Lower lobe of right lung (tissue), 2 donors: ENCODE measurements at regions not wholly inside any gene's neighbourhood (a gene's known extent, or its start where the extent isn't known, plus 50 kb on each side); places are given as distances from the start of the nearest gene placed in this dataset.
A peak's percentile ranks its signal among the peaks of the same experiment; 100 is the strongest.

Experiments used
- ATAC-seq, 2 donors: fragments of 200-7000 bp; cut with Tn5 transposase; one replicate each; pipeline ENCODE4 v1.9.1; 2020 to 2022; ENCODE audit warnings: mild to moderate bottlenecking in 2 of 2, moderate library complexity in 2 of 2
- DNase-seq: peaks from one replicate; pipeline ENCODE4 v3.0.0-alpha.2; 2020
- H3K27ac ChIP-seq: fragments of 200-600 bp; one replicate; pipeline ENCODE4 v1.8.0; 2022
- H3K27me3 ChIP-seq: fragments of 200-600 bp; one replicate; pipeline ENCODE4 v1.8.0; 2022; ENCODE audit warnings: low read depth
- H3K36me3 ChIP-seq: fragments of 200-600 bp; one replicate; pipeline ENCODE4 v1.8.0; 2022; ENCODE audit warnings: mild to moderate bottlenecking
- H3K4me1 ChIP-seq: fragments of 200-600 bp; one replicate; pipeline ENCODE4 v1.8.0; 2022
- H3K4me3 ChIP-seq: fragments of 200-600 bp; one replicate; pipeline ENCODE4 v1.8.0; 2022; ENCODE audit warnings: mild to moderate bottlenecking
- H3K9me3 ChIP-seq: fragments of 200-600 bp; one replicate; pipeline ENCODE4 v1.8.0; 2022
- intact Hi-C: fragments of 100-400 bp; cut with DNase I; formaldehyde crosslinking; loops from one replicate; pipeline ENCODE4 v1.11.0; 2022
- TF ChIP-seq, protein P1 (sequence below): fragments of 200-600 bp; IDR thresholded peaks from one replicate; pipeline ENCODE4 v1.8.0; 2022; ENCODE audit warnings: antibody characterized with exemption, mild to moderate bottlenecking
- donor health status: DM: no; HTN: yes; CAD: no; lungs with severe emphysema.

DNA sequence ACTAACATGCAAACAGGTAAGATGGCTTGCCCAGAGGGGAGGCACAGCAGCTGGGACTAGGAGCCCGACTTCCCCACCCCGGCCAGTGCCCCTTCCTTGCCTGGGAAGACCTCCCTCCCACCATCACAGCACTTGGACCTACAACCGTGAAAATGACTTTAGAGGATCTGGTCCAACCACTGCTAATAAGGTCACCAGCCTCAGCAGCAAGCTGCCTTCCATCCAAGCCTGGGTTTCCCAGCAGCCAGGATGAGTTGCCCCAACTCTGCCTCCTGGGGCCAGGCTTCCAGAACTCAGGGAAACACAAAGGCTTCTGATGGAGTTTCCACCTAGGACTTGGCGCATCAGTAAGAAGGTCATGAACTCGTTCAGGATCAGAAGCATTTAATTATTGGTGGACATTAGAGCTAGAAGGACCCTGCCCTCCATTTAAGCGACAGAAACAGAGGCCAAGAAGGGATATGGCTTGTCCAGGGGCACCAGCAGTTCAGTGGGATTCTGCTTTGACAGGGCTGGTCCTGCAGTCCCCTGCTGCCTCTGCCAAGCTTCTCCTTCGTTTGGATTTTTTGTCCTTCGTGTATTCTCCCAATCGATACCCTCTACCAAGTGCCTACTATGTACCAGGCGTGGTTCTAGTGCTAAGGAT is 403.0 kb upstream of the ID2 start:
- no peaks in the 10 kb centered on the region for H3K4me1 ChIP-seq
- DNase-seq (no peak), ATAC-seq (no peak)
- no peak overlapping the region for H3K27ac ChIP-seq
- H3K36me3 ChIP-seq: no peaks in the 10 kb centered on the region
- intact Hi-C loops: no loop called here
- H3K4me3 ChIP-seq: no peak overlapping the region
- TF ChIP-seq, protein P1, sequence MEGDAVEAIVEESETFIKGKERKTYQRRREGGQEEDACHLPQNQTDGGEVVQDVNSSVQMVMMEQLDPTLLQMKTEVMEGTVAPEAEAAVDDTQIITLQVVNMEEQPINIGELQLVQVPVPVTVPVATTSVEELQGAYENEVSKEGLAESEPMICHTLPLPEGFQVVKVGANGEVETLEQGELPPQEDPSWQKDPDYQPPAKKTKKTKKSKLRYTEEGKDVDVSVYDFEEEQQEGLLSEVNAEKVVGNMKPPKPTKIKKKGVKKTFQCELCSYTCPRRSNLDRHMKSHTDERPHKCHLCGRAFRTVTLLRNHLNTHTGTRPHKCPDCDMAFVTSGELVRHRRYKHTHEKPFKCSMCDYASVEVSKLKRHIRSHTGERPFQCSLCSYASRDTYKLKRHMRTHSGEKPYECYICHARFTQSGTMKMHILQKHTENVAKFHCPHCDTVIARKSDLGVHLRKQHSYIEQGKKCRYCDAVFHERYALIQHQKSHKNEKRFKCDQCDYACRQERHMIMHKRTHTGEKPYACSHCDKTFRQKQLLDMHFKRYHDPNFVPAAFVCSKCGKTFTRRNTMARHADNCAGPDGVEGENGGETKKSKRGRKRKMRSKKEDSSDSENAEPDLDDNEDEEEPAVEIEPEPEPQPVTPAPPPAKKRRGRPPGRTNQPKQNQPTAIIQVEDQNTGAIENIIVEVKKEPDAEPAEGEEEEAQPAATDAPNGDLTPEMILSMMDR: no peak
- no peaks in the 10 kb centered on the region for H3K9me3 ChIP-seq
- no peaks in the 10 kb centered on the region for H3K27me3 ChIP-seq

DNA sequence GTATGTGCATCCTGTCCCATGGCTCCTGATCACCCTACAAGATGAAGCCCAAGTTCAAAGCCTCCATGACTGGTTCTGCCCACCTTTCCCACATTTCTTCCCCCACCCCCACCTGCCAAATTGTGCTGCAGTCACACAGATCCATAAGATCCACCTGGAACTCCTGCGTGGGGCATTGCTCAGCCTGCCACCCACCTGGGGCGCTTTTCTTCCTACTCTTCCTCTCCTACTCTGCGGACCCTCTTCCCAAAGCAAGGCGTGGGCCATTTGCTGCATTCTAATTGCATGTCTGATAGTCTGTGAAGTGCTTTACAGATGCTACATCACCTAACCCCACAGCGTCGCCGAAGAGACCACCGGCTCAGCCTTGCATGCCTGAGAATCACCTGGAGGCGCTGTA is 402.4 kb upstream of the ID2 start:
- TF ChIP-seq, protein P1: no peak
- H3K27ac ChIP-seq: no peak overlapping the region
- H3K9me3 ChIP-seq: no peaks in the 10 kb centered on the region
- intact Hi-C loops: no loop called here
- H3K36me3 ChIP-seq: no peaks in the 10 kb centered on the region
- H3K4me3 ChIP-seq: no peak overlapping the region
- no peaks in the 10 kb centered on the region for H3K27me3 ChIP-seq
- DNase-seq (no peak), ATAC-seq (no peak)
- no peaks in the 10 kb centered on the region for H3K4me1 ChIP-seq

DNA sequence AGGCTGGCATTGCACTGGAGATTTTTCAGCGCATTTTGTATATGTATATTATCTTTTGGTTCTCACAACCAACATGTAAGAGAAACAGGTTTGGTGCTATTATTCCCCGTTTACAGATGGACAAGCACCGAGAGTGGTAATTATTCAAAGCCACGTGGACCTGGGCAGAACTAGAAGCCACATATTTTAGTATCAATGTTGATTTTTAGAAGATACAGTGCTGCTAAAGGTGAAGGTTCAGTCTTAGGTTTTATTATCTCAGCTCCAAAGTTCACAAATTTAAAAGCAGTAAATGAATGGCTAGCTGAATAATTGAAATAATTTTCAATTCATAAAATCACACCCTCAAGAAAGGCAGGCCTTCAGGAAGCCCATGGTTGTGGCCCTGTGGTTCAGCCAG is 400.6 kb upstream of the ID2 start:
- Histone ChIP-seq H3K36me3 (no peaks in the 10 kb centered on the region), H3K4me1 (no peaks in the 10 kb centered on the region), H3K4me3 (no peak overlapping the region), H3K27ac (no peak overlapping the region), H3K27me3 (no peaks in the 10 kb centered on the region), H3K9me3 (no peaks in the 10 kb centered on the region)
- intact Hi-C loops: no loop called here
- TF ChIP-seq, protein P1: no peak
- ATAC-seq: no peak
- no peak for DNase-seq

DNA sequence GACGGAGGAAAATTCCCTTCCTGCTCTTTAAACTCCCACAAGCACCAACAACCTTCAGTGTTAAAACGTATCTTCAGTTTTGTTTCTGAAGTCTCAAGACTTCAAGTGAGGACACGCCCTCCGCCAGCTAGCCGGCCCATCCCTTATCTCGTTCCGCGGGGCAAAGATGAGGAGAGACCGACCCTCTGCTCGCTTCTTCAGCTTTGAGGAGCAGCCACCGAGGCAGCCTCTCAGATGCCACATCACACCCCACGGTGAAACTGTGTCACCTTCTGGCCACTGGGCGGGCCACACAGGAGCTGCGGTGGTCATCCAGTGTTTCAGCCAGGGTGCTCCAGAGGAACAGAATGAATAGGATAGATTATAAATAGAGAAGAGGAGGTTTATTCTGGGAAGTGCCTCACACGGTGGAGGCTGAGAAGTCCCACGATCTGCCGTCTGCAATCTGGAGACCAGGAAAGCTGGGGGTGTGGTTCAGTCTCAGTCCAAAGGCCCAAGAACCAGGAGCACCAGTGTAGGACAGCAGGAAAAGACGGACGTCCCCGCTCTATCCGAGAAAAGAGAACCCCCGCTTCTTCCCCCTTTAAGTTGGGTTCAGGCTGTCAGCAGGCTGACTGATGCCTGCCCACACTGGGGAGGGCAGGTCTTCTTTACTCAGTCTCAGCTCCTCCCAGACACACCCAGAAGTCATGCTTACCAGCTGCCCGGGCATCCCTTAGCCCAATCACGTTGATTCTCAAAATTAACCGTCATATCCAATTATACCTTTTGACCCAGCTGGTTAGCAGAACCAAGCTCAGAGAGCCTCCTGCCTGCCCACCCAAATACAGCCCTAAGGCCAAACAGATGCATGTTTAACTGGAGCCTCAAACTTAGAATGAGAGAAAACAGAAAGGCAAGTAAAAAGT is 399.7 kb upstream of the ID2 start:
- ATAC-seq (peak; percentile 57 to 63), DNase-seq (no peak)
- H3K4me3 ChIP-seq: peak overlapping the region; percentile 19
- H3K9me3 ChIP-seq: no peaks in the 10 kb centered on the region
- no peak overlapping the region for H3K27ac ChIP-seq
- H3K27me3 ChIP-seq: no peaks in the 10 kb centered on the region
- H3K4me1 ChIP-seq: no peaks in the 10 kb centered on the region
- no peaks in the 10 kb centered on the region for H3K36me3 ChIP-seq
- TF ChIP-seq, protein P1: no peak
- intact Hi-C loops: no loop called here

DNA sequence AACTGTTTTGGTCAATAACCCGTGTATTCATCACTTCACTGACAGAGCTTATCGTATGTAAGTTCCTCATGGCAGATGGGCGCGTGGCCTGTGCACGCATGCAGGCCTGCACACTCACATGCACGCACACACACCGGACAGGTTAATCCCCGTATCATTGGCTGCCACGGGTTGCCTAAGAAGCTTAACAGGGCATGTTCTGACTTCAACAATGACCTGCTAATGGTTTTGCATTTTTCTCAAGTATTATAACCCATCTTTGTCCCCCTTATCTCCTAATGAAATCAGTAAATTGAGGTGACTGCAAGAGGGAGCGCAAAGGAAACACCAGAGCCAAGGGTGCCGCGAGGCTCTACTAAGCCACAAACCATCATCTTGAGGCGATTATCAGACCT is 399.0 kb upstream of the ID2 start:
- Histone ChIP-seq H3K27me3 (peaks cover 4% of the 10 kb centered on the region), H3K36me3 (no peaks in the 10 kb centered on the region), H3K4me1 (no peaks in the 10 kb centered on the region), H3K27ac (no peak overlapping the region), H3K4me3 (no peak overlapping the region), H3K9me3 (no peaks in the 10 kb centered on the region)
- ATAC-seq (no peak), DNase-seq (no peak)
- intact Hi-C loops: no loop called here
- TF ChIP-seq, protein P1: no peak
